HepG2 (cell line): ENCODE measurements at regions not wholly inside any gene's neighbourhood (a gene's known extent, or its start where the extent isn't known, plus 50 kb on each side); places are given as distances from the start of the nearest gene placed in this dataset.

ENCODE experiments used
- ATAC-seq: fragments of 200-7000 bp; cut with Tn5 transposase; 3 replicates; pipeline ENCODE4 v1.9.1; 2020; ENCODE audit warnings: mild to moderate bottlenecking, moderate library complexity
- BruUV-seq: library from RNA; stranded (reverse); fragments of 400-500 nt; replicated peaks from 2 replicates; lab custom pipeline; 2021; lab: Mats Ljungman, UMichigan
- CTCF ChIA-PET: fragments of 300-600 bp; formaldehyde crosslinking; extraction: SDS; loops from one replicate; lab custom pipeline; 2021; ENCODE audit warnings: low total read pairs, inconsistent platforms, low intra/inter-chr PET ratio; lab: Yijun Ruan, JAX
- POLR2A ChIA-PET: fragments of 350-600 bp; sonication (Branson Sonifier 250); formaldehyde crosslinking; loops from one replicate; lab custom pipeline; 2020; ENCODE audit warnings: antibody characterized with exemption, inconsistent platforms; lab: Yijun Ruan, JAX
- DNase-seq: peaks from one replicate; pipeline ENCODE4 v3.0.0-alpha.2; 2015; ENCODE audit warnings: low spot score
- FAIRE-seq: peaks from 3 replicates; lab custom pipeline; 2011; peaks lifted over from hg19 to GRCh38; lab: Jason Lieb, UNC
- H2AFZ ChIP-seq: one replicate; pipeline ENCODE4 v1.6.1; 2011; ENCODE audit warnings: low read length, inconsistent platforms
- H3K27ac ChIP-seq: fragments of 300-600 bp; 3 replicates; pipeline ENCODE4 v1.8.0; 2011; ENCODE audit warnings: mixed run types, mild to moderate bottlenecking, mixed read lengths, low read length, inconsistent platforms; ENCODE audit not compliant: insufficient read depth; ENCODE audit errors: extremely low read length
- H3K27me3 ChIP-seq, 2 experiments: fragments of 200-600 bp in 1 of 2; 2 replicates in 1 of 2; 3 replicates in 1 of 2; pipeline versions ENCODE4 v1.6.0 to v1.8.0; 2011; ENCODE audit warnings: low read length in 2 of 2, mild to moderate bottlenecking in 2 of 2, moderate library complexity in 2 of 2, inconsistent platforms in 1 of 2; ENCODE audit not compliant: insufficient read depth in 2 of 2, control insufficient read depth in 1 of 2
- H3K36me3 ChIP-seq, 2 experiments: fragments of 200-600 bp in 1 of 2; replicated peaks in 1 of 2; 2 replicates in 1 of 2; 3 replicates in 1 of 2; pipeline versions ENCODE4 v1.5.1 to v1.8.0; 2011; ENCODE audit warnings: low read length in 2 of 2, inconsistent platforms in 1 of 2; ENCODE audit not compliant: insufficient read depth in 2 of 2, control insufficient read depth in 1 of 2
- H3K4me1 ChIP-seq: 2 replicates; pipeline ENCODE4 v1.5.1; 2012; ENCODE audit warnings: low read length, inconsistent platforms; ENCODE audit not compliant: insufficient read depth
- H3K4me2 ChIP-seq: 2 replicates; pipeline ENCODE4 v1.6.0; 2011; ENCODE audit warnings: low read depth, low read length, inconsistent platforms
- H3K4me3 ChIP-seq, 3 experiments: fragments of 200-600 bp in 1 of 3; sonication (generic), shearing (Covaris generic) in 1 of 3; replicated peaks in 1 of 3; 2 replicates each; pipeline ENCODE4 v1.5.1; 2011 to 2016; ENCODE audit warnings: low read length in 3 of 3, inconsistent platforms in 2 of 3, low read depth in 2 of 3, mild to moderate bottlenecking in 2 of 3, control low read depth in 1 of 3, mixed read lengths in 1 of 3; ENCODE audit not compliant: insufficient read depth in 1 of 3
- H3K79me2 ChIP-seq: one replicate; pipeline ENCODE4 v1.6.1; 2011; ENCODE audit warnings: low read length, inconsistent platforms; ENCODE audit not compliant: insufficient read depth
- H3K9ac ChIP-seq: 2 replicates; pipeline ENCODE4 v1.6.0; 2011; ENCODE audit warnings: mild to moderate bottlenecking, low read depth, low read length, inconsistent platforms; ENCODE audit not compliant: insufficient read depth
- H3K9me3 ChIP-seq: 2 replicates; pipeline ENCODE4 v1.5.1; 2012; ENCODE audit warnings: mild to moderate bottlenecking, low read length
- H4K20me1 ChIP-seq: 2 replicates; pipeline ENCODE4 v1.6.0; 2011; ENCODE audit warnings: inconsistent platforms, mild to moderate bottlenecking, low read length, moderate library complexity; ENCODE audit not compliant: insufficient read depth
- ARNTL ChIP-seq: sonication (generic); formaldehyde crosslinking; IDR thresholded peaks from 2 replicates; pipeline ENCODE4 v1.4.0; 2020; ENCODE audit warnings: mild to moderate bottlenecking, missing genetic modification reagents
- ELF3 ChIP-seq: IDR thresholded peaks from 2 replicates; pipeline ENCODE4 v1.6.1; 2016; ENCODE audit warnings: missing genetic modification reagents, missing compliant biosample characterization
- LCORL ChIP-seq, 2 experiments: fragments of 450-650 bp in 1 of 2; sonication (generic) in 1 of 2; formaldehyde crosslinking in 1 of 2; IDR thresholded peaks; 2 replicates each; pipeline versions ENCODE4 v1.5.0 to v1.6.1; 2017 to 2020; ENCODE audit warnings: antibody characterized with exemption in 1 of 2, missing genetic modification reagents in 1 of 2
- NR2C2 ChIP-seq: sonication (generic); formaldehyde crosslinking; IDR thresholded peaks from 2 replicates; pipeline ENCODE4 v1.4.0; 2020; ENCODE audit warnings: missing genetic modification reagents, mild to moderate bottlenecking, moderate library complexity, borderline replicate concordance
- TEAD2 ChIP-seq: sonication (generic); formaldehyde crosslinking; IDR thresholded peaks from 2 replicates; pipeline ENCODE4 v1.9.0; 2021; ENCODE audit warnings: missing genetic modification reagents
- ZBTB1 ChIP-seq: sonication (generic); formaldehyde crosslinking; IDR thresholded peaks from 2 replicates; pipeline ENCODE4 v1.4.0; 2020; ENCODE audit warnings: missing genetic modification reagents, borderline replicate concordance
- ZMYM3 ChIP-seq: sonication (generic); formaldehyde crosslinking; IDR thresholded peaks from 2 replicates; pipeline ENCODE4 v1.5.1; 2020; ENCODE audit warnings: mild to moderate bottlenecking, missing genetic modification reagents
- ZNF264 ChIP-seq: sonication (generic); formaldehyde crosslinking; IDR thresholded peaks from 2 replicates; pipeline ENCODE4 v1.4.0; 2020; ENCODE audit warnings: missing genetic modification reagents
- ZNF274 ChIP-seq: sonication (generic); formaldehyde crosslinking; IDR thresholded peaks from 2 replicates; pipeline ENCODE4 v1.5.1; 2020; ENCODE audit warnings: mild to moderate bottlenecking, missing genetic modification reagents
- ZNF292 ChIP-seq: sonication (generic); formaldehyde crosslinking; IDR thresholded peaks from 2 replicates; pipeline ENCODE4 v1.8.1; 2022; ENCODE audit warnings: mild to moderate bottlenecking, low read depth, missing genetic modification reagents, borderline replicate concordance
- ZNF383 ChIP-seq: sonication (generic); formaldehyde crosslinking; IDR thresholded peaks from 2 replicates; pipeline ENCODE4 v1.4.0; 2020; ENCODE audit warnings: missing genetic modification reagents, mild to moderate bottlenecking, borderline replicate concordance
- ZNF577 ChIP-seq: sonication (generic); formaldehyde crosslinking; IDR thresholded peaks from 2 replicates; pipeline ENCODE4 v1.4.0; 2020; ENCODE audit warnings: mild to moderate bottlenecking, low read depth, missing genetic modification reagents, borderline replicate concordance
- ZNF605 ChIP-seq: sonication (generic); formaldehyde crosslinking; IDR thresholded peaks from 2 replicates; pipeline ENCODE4 v1.8.0; 2022; ENCODE audit warnings: mild to moderate bottlenecking, missing genetic modification reagents
- ZNF652 ChIP-seq: IDR thresholded peaks from 2 replicates; pipeline ENCODE4 v1.6.1; 2016; ENCODE audit warnings: low read depth, borderline replicate concordance
- ZUFSP ChIP-seq: sonication (generic); formaldehyde crosslinking; IDR thresholded peaks from 2 replicates; pipeline ENCODE4 v1.9.0; 2021; ENCODE audit warnings: missing genetic modification reagents, mild to moderate bottlenecking, borderline replicate concordance
- WGBS: methylation state at CpG from one replicate; pipeline ENCODE4 v1.1.6; 2017; ENCODE audit warnings: low lambda C conversion rate; 5-methylcytosine and 5-hydroxymethylcytosine counted together
- in situ Hi-C: cut with HindIII; loops from 2 replicates; pipeline ENCODE4 v1.10.0; 2017; ENCODE audit warnings: low pct_unique_long_range_greater_than_20kb; ENCODE audit not compliant: extremely low pct_ligation_motif_present
- intact Hi-C: fragments of 100-400 bp; cut with micrococcal nuclease; formaldehyde crosslinking; loops from one replicate; pipeline ENCODE4 v1.10.0; 2022; ENCODE audit not compliant: unreplicated experiment

- TF ChIP-seq ZNF383 (CRISPR knock-in tag), result no peak
Observed at GRCh38 chr3:30206051-30206450, 400.4 kb upstream of the TGFBR2 start (continued).

GRCh38 chr3:30221619-30222018, 384.8 kb upstream of the TGFBR2 start:
- Histone ChIP-seq H3K4me3 (no peak overlapping the region), H3K36me3 (no peaks in the 10 kb centered on the region), H3K4me1 (peaks cover 15% of the 10 kb centered on the region), H2AFZ (no peak overlapping the region), H3K79me2 (no peaks in the 10 kb centered on the region), H3K9ac (no peak overlapping the region), H3K9me3 (no peaks in the 10 kb centered on the region), H3K27me3 (no peaks in the 10 kb centered on the region), H3K4me2 (no peak overlapping the region), H3K27ac (no peak overlapping the region), H4K20me1 (no peaks in the 10 kb centered on the region)
- DNase-seq (no peak), ATAC-seq (no peak), FAIRE-seq (no peak)
- in situ Hi-C loops (no loop called here), intact Hi-C loops (no loop called here)
- 98% methylated on average over 3 of the region's 3 CpGs for WGBS
- no peak for TF ChIP-seq LCORL (IDR thresholded peaks at IDR 0.05)
- TF ChIP-seq LCORL (CRISPR knock-in tag; IDR thresholded peaks at IDR 0.05), result no peak
- TF ChIP-seq TEAD2 (CRISPR knock-in tag), result no peak
- TF ChIP-seq ELF3 (CRISPR knock-in tag), result no peak
- TF ChIP-seq ZNF292 (CRISPR knock-in tag), result no peak
- TF ChIP-seq ZBTB1 (CRISPR knock-in tag), result no peak
- TF ChIP-seq ZNF605 (CRISPR knock-in tag), result no peak
- no peak for TF ChIP-seq ZNF264 (CRISPR knock-in tag)
- no peak for TF ChIP-seq NR2C2 (CRISPR knock-in tag)
- no peak for TF ChIP-seq ZNF652 (CRISPR knock-in tag)
- no peak for TF ChIP-seq ARNTL (CRISPR knock-in tag)
- no peak for TF ChIP-seq ZNF577 (CRISPR knock-in tag)
- TF ChIP-seq ZMYM3, result no peak
- TF ChIP-seq ZUFSP (CRISPR knock-in tag), result no peak
- no peak for TF ChIP-seq ZNF274
- POLR2A ChIA-PET, result no interaction called here
- no TSS peak for BruUV-seq
- CTCF ChIA-PET, result no interaction called here
